BJ (cell line): ENCODE measurements at regions not wholly inside any gene's neighbourhood (a gene's known extent, or its start where the extent isn't known, plus 50 kb on each side); places are given as distances from the start of the nearest gene placed in this dataset.

Experiments used
- CTCF ChIA-PET: fragments of 350-600 bp; formaldehyde crosslinking; extraction: SDS; loops from one replicate; lab custom pipeline; 2021; ENCODE audit warnings: antibody characterized with exemption, inconsistent platforms; lab: Yijun Ruan, JAX
- POLR2A ChIA-PET: fragments of 300-600 bp; sonication (Branson Sonifier 250); formaldehyde crosslinking; extraction: SDS; loops from one replicate; lab custom pipeline; 2021; ENCODE audit warnings: antibody characterized with exemption; lab: Charles Lee
- DNase-seq: peaks from one replicate; pipeline ENCODE4 v3.0.0-alpha.2; 2011; ENCODE audit warnings: low read depth
- H3K27me3 ChIP-seq: 2 replicates; pipeline ENCODE4 v1.6.0; 2011; ENCODE audit warnings: low read length; ENCODE audit not compliant: control insufficient read depth, insufficient read depth
- H3K36me3 ChIP-seq: 2 replicates; pipeline ENCODE4 v1.5.1; 2011; ENCODE audit warnings: low read length; ENCODE audit not compliant: control insufficient read depth, insufficient read depth
- H3K4me3 ChIP-seq: 2 replicates; pipeline ENCODE4 v1.5.1; 2011; ENCODE audit warnings: low read depth, mild to moderate bottlenecking, control low read depth, low read length
- CTCF ChIP-seq: IDR thresholded peaks from 2 replicates; pipeline ENCODE4 v1.5.1; 2011; ENCODE audit warnings: low read depth, mild to moderate bottlenecking, control low read depth, inconsistent platforms, low read length, moderate library complexity; ENCODE audit not compliant: insufficient read depth

DNA sequence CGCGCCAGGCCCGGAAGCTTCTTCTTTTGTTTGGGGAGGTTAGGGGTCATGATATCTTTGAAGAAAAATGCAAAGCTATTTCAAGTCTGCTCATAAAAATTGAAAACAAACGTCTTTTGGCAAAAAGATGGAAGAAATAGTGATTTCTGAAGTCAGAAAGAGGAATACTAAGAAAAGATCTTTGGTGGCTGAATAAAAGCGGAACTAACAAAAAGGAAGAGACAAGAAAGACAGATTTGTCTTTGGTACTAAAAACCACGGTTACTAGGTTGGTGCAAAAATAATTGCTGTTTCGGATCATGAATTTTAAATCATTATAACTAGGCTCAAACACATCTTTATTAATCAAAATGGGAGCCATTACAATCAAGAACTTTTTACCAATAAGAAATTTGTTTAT is 164.6 kb upstream of the TRIB2 start:
- CTCF ChIA-PET, result interaction anchor here (1.8 kb wide), 1 partner anchor 17 kb away, joined by 5 read pairs; no protein-coding TSS in a partner anchor
- TF ChIP-seq CTCF, result no peak

GRCh38 chr2:12554224-12555011 is 162.3 kb upstream of the TRIB2 start:
- CTCF ChIA-PET, result interaction anchor here (1.6 kb wide), 1 partner anchor 162 kb away, joined by 5 read pairs; the partner anchor contains the start of gene TRIB2
- POLR2A ChIA-PET, result no interaction called here
- DNase-seq, result no peak

More for the DNA sequence above, 164.6 kb upstream of the TRIB2 start:
- Histone ChIP-seq H3K36me3 (no peaks in the 10 kb centered on the region), H3K27me3 (no peaks in the 10 kb centered on the region), H3K4me3 (no peak overlapping the region)
- POLR2A ChIA-PET, result no interaction called here
- no peak for DNase-seq

DNA sequence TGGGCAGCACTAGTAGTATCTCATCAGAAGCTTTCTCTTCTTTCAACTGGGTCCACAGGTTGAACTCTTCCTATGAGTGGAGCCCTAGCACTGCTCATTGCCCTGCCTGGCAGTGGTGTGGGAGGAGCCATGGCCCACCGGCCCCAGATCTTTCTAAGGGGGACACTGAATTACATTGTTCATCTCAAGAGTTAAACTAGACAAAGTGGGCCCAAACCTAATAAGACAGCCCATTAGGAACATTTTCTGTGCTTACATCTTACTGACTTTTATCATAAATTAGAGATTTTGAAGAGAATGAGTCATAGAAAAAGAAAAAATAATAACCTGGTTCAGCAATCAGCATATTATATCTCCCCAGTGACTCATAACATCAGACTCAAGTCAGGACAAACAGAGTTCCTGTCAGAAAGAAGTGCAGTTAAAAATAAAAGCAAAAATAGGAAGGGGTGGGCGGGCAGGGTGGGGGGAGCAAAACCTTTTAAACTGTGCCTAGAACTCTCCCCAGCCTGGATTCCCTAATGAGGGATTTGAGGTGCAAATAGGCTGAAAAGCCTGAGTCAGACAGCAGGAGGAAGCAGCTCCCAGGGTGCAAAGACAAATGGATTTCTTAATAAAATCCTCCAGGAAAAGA is 161.6 kb upstream of the TRIB2 start:
- ChIA-PET POLR2A (no interaction called here), CTCF (interaction anchor here (1.6 kb wide), 1 partner anchor 161 kb away, joined by 5 read pairs; the partner anchor contains the start of gene TRIB2)
- peak; percentile 13; the same call in 1 of the 2 replicates for TF ChIP-seq CTCF
- Histone ChIP-seq H3K36me3 (no peaks in the 10 kb centered on the region), H3K4me3 (no peak overlapping the region), H3K27me3 (no peaks in the 10 kb centered on the region)
- DNase-seq, result peak; percentile 29

More at GRCh38 chr2:12554224-12555011, 162.3 kb upstream of the TRIB2 start:
- Histone ChIP-seq H3K36me3 (no peaks in the 10 kb centered on the region), H3K4me3 (no peak overlapping the region), H3K27me3 (no peaks in the 10 kb centered on the region)
- no peak for TF ChIP-seq CTCF

GRCh38 chr2:12556762-12557161 is 160.0 kb upstream of the TRIB2 start:
- ChIA-PET CTCF (interaction anchor here (0.8 to 0.9 kb wide), 2 partner anchors 17 to 734 kb away, joined by 3 to 4 read pairs; no protein-coding TSS in a partner anchor), POLR2A (interaction anchor here (0.6 kb wide), 1 partner anchor 22 kb away, joined by 3 read pairs; no protein-coding TSS in a partner anchor)
- H3K27me3 ChIP-seq, result no peaks in the 10 kb centered on the region
- no peak for TF ChIP-seq CTCF
- no peak for DNase-seq
- no peak overlapping the region for H3K4me3 ChIP-seq
- no peaks in the 10 kb centered on the region for H3K36me3 ChIP-seq

- no peak for DNase-seq
- ChIA-PET CTCF (no interaction called here), POLR2A (no interaction called here)
- Histone ChIP-seq H3K4me3 (no peak overlapping the region), H3K36me3 (no peaks in the 10 kb centered on the region), H3K27me3 (no peaks in the 10 kb centered on the region)
- no peak for TF ChIP-seq CTCF
Observed at GRCh38 chr2:12557688-12558087, 159.0 kb upstream of the TRIB2 start.
